CD4-positive, alpha-beta T cell treated with Interleukin-15 for 4 hours (primary cell): ENCODE measurements at regions not wholly inside any gene's neighbourhood (a gene's known extent, or its start where the extent isn't known, plus 50 kb on each side); places are given as distances from the start of the nearest gene placed in this dataset.
"Not testable (repeated sequence)": the region's sequence is repeated elsewhere in the genome, so short reads cannot be mapped to it uniquely, and the experiment has no call there.

Experiments used
- DNase-seq: peaks from one replicate; pipeline ENCODE4 v3.0.0-alpha.2; 2020; ENCODE audit warnings: low spot score

- DNase-seq, result peak; percentile 82
Observed at GRCh38 chr11:16605894-16606783, 132.3 kb upstream of the C11orf58 start.

GRCh38 chr11:16605389-16605893 lies 133.0 kb upstream of the C11orf58 start:
- DNase-seq, result no peak

- DNase-seq, result no peak
Observed at GRCh38 chr11:16604794-16605388, 133.6 kb upstream of the C11orf58 start.

GRCh38 chr11:16603890-16604793 lies 134.3 kb upstream of the C11orf58 start:
- no peak for DNase-seq

GRCh38 chr11:16603245-16603644 lies 135.2 kb upstream of the C11orf58 start:
- DNase-seq, result no peak

GRCh38 chr11:16598906-16599305 lies 139.5 kb upstream of the C11orf58 start:
- no peak for DNase-seq

- no peak for DNase-seq
Observed at GRCh38 chr11:16598032-16598431, 140.4 kb upstream of the C11orf58 start.

GRCh38 chr11:16596231-16596630 lies 142.2 kb upstream of the C11orf58 start:
- no peak for DNase-seq

- no peak for DNase-seq
Observed at GRCh38 chr11:16591157-16591556, 147.3 kb upstream of the C11orf58 start.

GRCh38 chr11:16587670-16588069 lies 150.8 kb upstream of the C11orf58 start:
- DNase-seq, result no peak

GRCh38 chr11:16584569-16584968 lies 153.9 kb upstream of the C11orf58 start:
- no peak for DNase-seq

GRCh38 chr11:16581078-16581477 lies 157.4 kb upstream of the C11orf58 start:
- not testable (repeated sequence) for DNase-seq

GRCh38 chr11:16577490-16577889 lies 161.0 kb upstream of the C11orf58 start:
- DNase-seq, result no peak

GRCh38 chr11:16574889-16575288 lies 163.6 kb upstream of the C11orf58 start:
- not testable (repeated sequence) for DNase-seq

- no peak for DNase-seq
Observed at GRCh38 chr11:16572945-16573344, 165.5 kb upstream of the C11orf58 start.

GRCh38 chr11:16561150-16561549 lies 177.3 kb upstream of the C11orf58 start:
- DNase-seq, result no peak

- no peak for DNase-seq
Observed at GRCh38 chr11:16558494-16558893, 180.0 kb upstream of the C11orf58 start.

- no peak for DNase-seq
Observed at GRCh38 chr11:16555956-16556355, 182.5 kb upstream of the C11orf58 start.

GRCh38 chr11:16554361-16554760 lies 184.1 kb upstream of the C11orf58 start:
- DNase-seq, result no peak

- DNase-seq, result no peak
Observed at GRCh38 chr11:16547879-16548278, 190.6 kb upstream of the C11orf58 start.

- DNase-seq, result no peak
Observed at GRCh38 chr11:16543642-16544041, 187.3 kb upstream of the SOX6 start.

GRCh38 chr11:16542353-16542752 lies 186.0 kb upstream of the SOX6 start:
- DNase-seq, result no peak
